AG04450 (cell line): ENCODE measurements at regions not wholly inside any gene's neighbourhood (a gene's known extent, or its start where the extent isn't known, plus 50 kb on each side); places are given as distances from the start of the nearest gene placed in this dataset.

Experiments
- CTCF ChIA-PET: fragments of 300-600, 350-600 bp; formaldehyde crosslinking; extraction: SDS; loops from one replicate; lab custom pipeline; 2022; ENCODE audit warnings: antibody characterized with exemption, inconsistent platforms; lab: Charles Lee
- POLR2A ChIA-PET: fragments of 350-600 bp; formaldehyde crosslinking; extraction: SDS; loops from one replicate; lab custom pipeline; 2021; ENCODE audit warnings: antibody characterized with exemption, inconsistent platforms; lab: Yijun Ruan, JAX
- DNase-seq: peaks from one replicate; pipeline ENCODE4 v3.0.0-alpha.2; 2011; ENCODE audit warnings: low read depth, low spot score
- H3K27ac ChIP-seq: one replicate; pipeline ENCODE4 v1.5.1; 2012; ENCODE audit warnings: low read depth, low read length, control low read depth
- H3K27me3 ChIP-seq: one replicate; pipeline ENCODE4 v1.6.0; 2012; ENCODE audit warnings: low read length; ENCODE audit not compliant: control insufficient read depth, insufficient read depth
- H3K4me3 ChIP-seq: 2 replicates; pipeline ENCODE4 v1.5.1; 2011; ENCODE audit warnings: mild to moderate bottlenecking, low read depth, low read length, control low read depth
- H3K9me3 ChIP-seq: 2 replicates; pipeline ENCODE4 v1.5.1; 2012; ENCODE audit warnings: low read length; ENCODE audit not compliant: control insufficient read depth, insufficient read depth
- CTCF ChIP-seq: IDR thresholded peaks from 2 replicates; pipeline ENCODE4 v1.5.1; 2011; ENCODE audit warnings: low read depth, low read length, control low read depth, inconsistent platforms

GRCh38 chrX:36804066-36804465 lies 204.1 kb upstream of the FAM47C start:
- Histone ChIP-seq H3K9me3 (no peaks in the 10 kb centered on the region), H3K27ac (no peak overlapping the region), H3K4me3 (no peak overlapping the region), H3K27me3 (no peaks in the 10 kb centered on the region)
- ChIA-PET POLR2A (no interaction called here), CTCF (no interaction called here)
- no peak for TF ChIP-seq CTCF
- DNase-seq = no peak

- CTCF ChIA-PET = no interaction called here
- no peaks in the 10 kb centered on the region for H3K9me3 ChIP-seq
- TF ChIP-seq CTCF = no peak
- DNase-seq = no peak
- POLR2A ChIA-PET = no interaction called here
- no peak overlapping the region for H3K4me3 ChIP-seq
- no peak overlapping the region for H3K27ac ChIP-seq
- no peaks in the 10 kb centered on the region for H3K27me3 ChIP-seq
These were observed 163.3 kb upstream of the FAM47C start for GRCh38 chrX:36844857-36845256.

GRCh38 chrX:36847496-36847895 lies 160.7 kb upstream of the FAM47C start:
- Histone ChIP-seq H3K9me3 (no peaks in the 10 kb centered on the region), H3K27ac (no peak overlapping the region), H3K4me3 (no peak overlapping the region), H3K27me3 (no peaks in the 10 kb centered on the region)
- CTCF ChIA-PET = no interaction called here
- no peak for TF ChIP-seq CTCF
- DNase-seq = no peak
- POLR2A ChIA-PET = no interaction called here

GRCh38 chrX:36849407-36849806 lies 158.8 kb upstream of the FAM47C start:
- no peak overlapping the region for H3K4me3 ChIP-seq
- ChIA-PET POLR2A (no interaction called here), CTCF (no interaction called here)
- H3K27me3 ChIP-seq = no peaks in the 10 kb centered on the region
- no peak for TF ChIP-seq CTCF
- H3K27ac ChIP-seq = no peak overlapping the region
- no peak for DNase-seq
- no peaks in the 10 kb centered on the region for H3K9me3 ChIP-seq

- H3K9me3 ChIP-seq = no peaks in the 10 kb centered on the region
- H3K27ac ChIP-seq = no peak overlapping the region
- ChIA-PET CTCF (no interaction called here), POLR2A (no interaction called here)
- no peak for DNase-seq
- no peaks in the 10 kb centered on the region for H3K27me3 ChIP-seq
- no peak overlapping the region for H3K4me3 ChIP-seq
- 0 out of 2 replicates have a peak, but pooled peaks have one; percentile 17 for TF ChIP-seq CTCF
These were observed 151.3 kb upstream of the FAM47C start for GRCh38 chrX:36856849-36857248.
